GM18519 (cell line): ENCODE measurements at regions not wholly inside any gene's neighbourhood (a gene's known extent, or its start where the extent isn't known, plus 50 kb on each side); places are given as distances from the start of the nearest gene placed in this dataset.
"Not testable (repeated sequence)": the region's sequence is repeated elsewhere in the genome, so short reads cannot be mapped to it uniquely, and the experiment has no call there.

Experiments used
- ATAC-seq: cut with Tn5 transposase; IDR thresholded peaks from one replicate; pipeline ENCODE4 v1.9.1; 2021; ENCODE audit warnings: mild to moderate bottlenecking, moderate library complexity; ENCODE audit not compliant: unreplicated experiment, low FRiP score

DNA sequence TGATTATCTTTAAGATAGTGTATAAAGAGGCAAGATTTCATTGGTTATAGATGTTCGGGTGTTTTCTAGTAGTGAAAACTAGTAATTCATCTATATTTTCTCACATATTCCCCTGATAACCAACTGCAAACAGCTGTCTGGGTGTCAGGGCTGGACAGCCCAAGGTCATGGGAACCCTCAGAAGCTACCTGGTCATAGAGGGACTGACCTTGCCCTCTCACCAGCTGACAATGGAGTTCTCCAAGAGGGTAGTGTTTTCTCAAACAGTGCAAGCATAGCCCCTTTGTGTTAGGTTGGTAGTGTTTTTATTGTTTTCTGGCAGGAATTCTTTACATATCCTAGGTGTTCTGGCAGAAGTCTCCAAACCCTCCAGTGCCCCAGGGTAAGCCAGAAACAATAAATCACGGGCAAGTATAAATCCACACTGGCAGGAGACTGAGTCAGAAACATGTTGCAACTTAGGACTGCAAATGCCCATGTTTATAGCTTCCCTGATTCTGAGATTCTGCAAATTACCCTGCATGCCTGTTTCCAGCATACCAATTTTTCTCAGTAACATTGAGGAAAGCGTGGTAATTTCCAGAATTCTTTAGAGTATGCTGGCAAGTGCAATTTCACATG is 82.8 kb upstream of the ATP1A1 start:
- no peak for ATAC-seq

DNA sequence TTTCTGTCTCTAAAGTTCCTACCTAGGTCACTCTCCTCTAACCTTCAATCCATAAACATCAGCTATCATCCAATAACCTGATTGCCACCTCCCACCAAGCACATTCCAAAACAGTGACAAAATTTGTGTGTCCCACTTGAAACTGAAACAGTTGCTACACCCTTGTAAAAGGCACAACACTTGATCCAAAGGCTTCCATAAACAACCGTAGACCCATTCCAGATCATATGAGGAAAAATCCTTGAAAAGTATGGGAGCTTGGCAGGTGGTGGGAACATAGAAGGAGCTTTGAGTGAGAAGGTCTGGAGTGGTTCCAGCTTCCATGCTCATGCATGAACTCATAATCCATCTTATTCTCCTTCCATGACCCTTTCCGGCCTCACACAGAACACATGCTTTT is 82.0 kb upstream of the ATP1A1 start:
- no peak for ATAC-seq

DNA sequence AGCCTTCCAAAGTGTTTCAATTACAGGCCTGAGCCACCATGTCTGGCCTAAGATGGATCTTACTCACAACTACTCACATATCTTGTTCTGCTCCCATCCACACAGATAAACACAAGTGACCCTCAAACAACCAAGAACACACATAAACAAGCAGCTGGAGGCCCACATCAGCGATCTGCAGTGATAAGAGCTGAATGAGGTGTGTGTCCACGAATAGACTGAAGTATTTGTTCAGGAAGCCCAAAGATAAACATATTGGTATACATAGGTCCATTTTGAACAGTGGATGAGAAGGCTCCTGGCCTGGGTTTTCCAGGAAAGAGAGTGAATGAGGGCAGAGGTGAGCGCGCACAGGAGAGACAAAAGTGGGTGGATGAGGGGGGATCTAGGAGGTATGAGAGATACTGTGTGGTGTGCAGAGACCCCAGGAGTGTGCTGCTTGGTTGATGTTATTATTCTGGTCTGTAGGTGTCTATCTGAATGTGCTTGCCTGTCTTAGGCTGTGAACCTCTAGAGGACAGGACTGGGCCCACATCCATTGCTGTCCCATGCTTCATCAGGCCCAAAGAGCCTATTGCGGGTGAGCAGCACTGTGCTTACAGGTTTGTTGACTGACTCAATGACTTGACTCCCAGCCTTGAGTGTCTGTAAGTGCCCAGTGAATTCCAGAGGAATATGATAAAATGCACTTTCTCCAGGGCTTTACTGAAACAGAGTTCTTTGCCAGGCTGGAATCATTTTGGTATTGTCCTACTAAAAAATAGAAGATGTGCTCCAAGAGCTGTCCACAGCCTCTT is 79.9 kb upstream of the ATP1A1 start:
- ATAC-seq, result no peak

DNA sequence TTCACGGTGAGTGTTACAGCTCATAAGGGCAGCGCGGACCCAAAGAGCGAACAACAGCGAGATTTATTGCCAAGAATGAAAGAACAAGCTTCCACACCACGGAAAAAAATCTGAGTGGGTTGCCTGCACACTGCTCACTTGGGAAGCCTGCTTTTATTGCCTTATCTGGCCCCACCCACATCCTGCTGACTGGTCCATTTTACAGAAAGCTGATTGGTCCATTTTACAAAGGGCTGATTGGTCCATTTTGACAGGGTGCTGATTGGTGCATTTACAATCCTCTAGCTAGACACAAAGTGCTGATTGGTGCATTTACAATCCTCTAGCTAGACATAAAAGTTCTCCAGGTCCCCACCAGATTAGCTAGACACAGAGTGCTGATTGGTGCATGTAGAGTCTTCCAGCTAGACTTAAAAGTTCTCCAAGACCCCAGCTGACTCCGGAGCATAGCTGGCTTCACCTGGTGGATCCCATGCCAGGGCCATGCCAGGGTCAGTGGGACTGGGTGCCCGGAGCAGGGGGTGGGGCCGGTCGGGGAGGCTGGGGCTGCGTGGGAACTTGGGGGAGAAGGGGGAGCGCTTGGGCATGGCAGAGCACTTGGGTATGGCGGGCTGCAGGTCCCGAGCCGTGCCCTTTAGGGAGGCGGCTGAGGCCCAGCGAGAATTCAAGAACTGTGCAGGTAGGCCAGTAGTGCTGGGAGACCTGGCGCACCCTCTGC is 75.4 kb upstream of the ATP1A1 start:
- no peak for ATAC-seq

DNA sequence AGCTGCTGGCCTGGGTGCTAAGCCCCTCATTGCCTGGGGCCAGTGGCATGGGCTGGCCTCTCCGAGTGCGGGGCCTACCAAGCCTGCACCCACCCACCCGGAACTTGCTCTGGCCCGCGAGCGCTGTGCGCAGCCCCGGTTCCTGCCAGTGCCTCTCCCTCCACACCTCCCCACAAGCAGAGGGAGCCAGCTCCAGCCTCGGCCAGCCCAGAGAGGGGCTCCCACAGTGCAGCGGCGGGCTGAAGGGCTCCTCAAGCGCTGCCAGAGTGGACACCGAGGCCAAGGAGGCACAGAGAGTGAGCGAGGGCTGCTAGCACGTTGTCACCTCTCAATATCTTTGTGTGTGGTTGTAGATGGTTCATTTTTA is 74.8 kb upstream of the ATP1A1 start:
- ATAC-seq, result not testable (repeated sequence)

DNA sequence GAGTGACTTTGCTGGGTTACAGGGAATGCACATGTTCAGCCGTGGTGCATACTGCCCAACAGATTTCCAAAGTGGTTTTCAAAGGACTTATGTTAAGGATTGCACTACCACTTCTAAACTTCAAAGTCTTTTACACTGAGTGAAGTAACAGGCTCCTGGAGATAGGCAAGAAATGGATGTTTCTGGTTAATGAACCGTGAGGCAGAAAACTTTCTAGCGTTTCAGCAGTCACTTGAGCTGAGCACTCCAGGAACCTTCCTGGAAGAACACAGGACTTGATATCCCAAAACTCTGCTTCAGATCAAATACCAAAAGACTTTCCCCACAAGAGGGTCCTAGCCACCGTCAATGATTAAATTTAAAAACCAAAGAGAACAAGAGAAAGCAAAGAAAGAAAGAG is 74.3 kb upstream of the ATP1A1 start:
- no peak for ATAC-seq

DNA sequence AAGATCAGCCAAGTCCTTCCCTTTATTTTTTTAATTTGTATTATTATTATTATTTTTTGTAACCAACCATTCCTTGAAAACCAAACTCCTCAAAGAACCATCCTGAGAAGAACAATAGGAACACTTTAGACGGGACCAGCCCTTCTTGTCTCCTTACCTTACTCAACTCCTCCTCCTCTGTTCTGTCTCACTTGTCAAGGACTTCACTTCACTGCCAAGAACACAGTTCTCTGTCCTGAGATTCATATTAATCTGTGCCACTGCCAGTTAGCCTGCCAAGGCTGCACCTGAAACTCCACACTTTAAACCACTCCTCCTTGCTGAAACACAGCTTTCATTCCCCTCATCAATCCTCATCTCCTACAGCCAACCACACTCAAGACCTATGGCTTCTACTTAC is 73.8 kb upstream of the ATP1A1 start:
- no peak for ATAC-seq

DNA sequence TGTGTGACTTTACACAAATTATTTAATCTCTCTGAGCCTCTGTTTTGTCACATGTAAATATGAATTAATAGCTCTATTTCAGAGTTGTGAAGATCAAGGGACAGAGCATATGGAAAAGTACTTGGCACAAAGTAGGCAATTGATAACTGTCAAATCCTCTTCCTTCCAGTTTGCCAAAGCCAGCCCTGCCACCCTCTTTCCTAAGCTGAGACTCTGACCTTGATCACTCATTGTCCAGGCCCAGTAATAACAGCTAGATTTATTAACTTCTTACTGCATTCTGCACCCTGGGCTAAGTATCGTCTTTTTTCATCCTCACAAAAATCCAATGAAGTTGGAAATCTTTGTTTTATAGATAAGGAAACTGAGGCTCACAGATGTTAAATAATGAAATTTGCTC is 70.8 kb upstream of the ATP1A1 start:
- ATAC-seq, result no peak

DNA sequence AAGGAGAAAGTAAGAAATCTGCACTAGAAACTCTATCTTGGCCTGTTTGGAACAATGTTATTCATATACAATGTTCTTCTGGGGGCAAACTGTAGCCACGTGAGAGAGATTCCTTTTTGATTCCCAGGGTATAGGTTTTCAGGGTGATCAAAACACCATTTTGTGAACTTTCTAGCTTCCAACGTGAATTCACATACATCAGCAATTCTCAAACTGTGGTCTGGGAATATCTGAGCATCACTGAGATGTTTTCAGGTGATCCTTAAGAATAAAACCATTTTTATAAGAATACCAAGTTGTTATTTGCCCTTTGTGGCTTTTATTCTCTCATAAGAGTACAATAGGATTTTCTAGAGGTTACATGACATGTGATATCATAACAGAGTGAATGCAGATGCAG is 66.9 kb upstream of the ATP1A1 start:
- ATAC-seq, result no peak

DNA sequence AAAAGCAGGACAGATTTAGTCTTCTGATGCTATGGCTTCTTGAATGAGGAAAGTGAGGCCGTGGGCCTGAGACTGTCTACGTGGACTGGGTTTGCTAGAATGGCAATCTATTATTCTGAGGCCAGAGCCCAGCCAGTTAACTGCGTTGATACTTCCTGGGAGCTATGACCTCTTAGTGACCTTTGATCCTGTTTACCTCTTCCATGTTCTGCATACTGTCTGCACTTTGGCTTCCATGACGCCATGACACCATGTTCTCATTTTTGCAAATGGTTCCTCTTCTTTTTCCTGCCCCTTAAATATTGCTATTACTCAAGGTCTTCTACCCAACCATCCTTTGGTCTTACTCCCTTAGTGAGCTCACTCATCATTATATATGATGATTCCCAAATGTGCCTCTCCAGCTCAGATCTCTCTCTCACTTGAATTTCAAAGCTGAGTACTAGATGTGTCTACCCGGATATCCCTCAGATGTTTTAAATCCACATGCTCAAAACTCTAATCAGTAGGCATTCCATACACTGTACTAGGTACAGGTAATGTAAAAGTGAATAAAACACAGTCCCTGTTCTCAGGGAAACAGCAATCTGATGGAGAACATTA is 66.1 kb upstream of the ATP1A1 start:
- no peak for ATAC-seq

DNA sequence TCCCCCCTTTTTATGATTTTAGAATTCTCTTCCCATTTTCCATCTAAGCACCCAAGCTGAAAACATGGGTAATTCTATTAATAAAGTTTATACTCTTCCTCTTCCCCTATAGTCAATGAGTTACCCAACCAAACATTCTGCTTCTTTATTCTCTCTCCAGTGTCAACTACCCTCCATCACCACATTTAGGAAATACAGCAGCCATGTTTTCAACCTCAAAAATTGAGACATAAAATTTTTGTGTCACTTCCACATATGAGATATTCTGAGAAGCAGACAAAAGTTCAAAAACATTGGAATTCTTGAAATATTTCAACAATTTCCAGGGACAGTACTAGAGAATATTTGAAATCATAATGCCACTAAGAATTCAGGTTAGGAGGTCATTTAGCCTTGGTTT is 64.8 kb upstream of the ATP1A1 start:
- no peak for ATAC-seq

DNA sequence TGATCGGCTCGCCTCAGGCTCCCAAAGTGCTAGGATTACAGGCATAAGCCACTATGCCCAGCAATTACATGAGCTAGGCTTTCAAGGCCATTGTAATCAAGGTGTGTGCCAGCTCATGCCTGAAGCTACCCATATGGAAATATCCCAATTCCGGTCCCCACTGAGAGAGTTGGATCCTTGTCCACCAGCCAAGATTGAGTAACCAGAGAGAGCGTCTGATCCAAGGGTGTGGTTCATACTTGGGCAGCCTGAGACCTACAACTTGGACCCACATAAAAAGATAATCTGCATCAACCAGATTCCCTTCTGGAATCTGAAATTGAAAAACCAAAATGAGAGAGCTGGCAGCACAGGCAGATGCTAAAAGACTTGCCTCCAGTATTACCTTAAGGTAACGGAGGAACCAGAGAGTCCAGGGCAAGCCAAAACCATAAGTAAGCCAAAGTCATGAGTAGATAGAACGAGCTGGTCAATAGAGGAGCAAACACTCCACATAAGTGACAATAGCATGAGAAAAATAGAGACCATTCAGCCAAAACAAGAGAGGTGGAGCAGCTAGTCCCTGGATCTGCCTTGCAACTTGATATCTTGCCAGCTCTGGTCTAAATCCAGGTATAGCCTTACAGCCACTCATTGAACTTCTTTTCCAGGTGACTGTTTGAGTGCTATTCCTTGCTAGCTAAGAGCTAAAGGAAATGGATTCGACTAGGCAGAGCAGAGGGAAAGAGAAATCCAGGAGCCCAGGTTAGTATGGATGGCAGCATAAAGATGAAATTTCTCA is 63.8 kb upstream of the ATP1A1 start:
- no peak for ATAC-seq

DNA sequence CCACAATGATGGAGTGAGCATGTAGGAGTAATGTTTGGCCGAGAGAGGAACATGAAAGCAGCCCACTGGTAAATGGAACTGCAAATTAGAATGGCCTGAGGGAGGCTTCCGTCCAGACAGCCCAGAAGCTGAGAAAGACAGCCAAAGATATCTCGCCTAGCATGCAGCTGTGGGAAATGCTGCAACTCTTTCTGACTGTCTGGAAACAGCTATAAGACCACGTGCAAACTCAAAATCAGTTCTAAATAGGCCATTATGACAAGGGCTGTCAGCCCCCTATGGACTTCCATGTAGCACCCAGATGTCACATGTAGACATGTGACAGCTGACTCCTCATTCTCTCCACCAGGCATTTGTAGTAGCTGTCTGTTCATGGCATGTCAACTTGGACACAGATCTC is 62.9 kb upstream of the ATP1A1 start:
- ATAC-seq, result no peak

DNA sequence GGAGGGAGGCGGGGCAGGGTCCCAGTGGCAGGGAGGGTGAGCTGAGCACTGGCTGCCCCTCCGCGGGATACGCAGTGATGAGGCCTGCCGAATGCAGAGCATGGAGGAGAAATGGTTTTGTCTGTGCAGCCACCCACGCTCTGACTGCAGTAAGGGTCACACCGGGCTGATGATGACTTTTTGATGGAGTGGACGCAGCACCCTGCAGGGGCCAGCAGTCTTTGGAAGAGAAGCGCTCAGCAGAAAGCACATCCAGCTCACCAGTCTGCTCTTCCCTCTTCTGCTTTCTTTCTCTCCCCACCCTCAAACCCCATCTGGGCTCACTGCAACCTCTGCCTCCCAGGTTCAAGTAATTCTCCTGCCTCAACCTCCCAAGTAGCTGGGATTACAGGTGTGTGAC is 61.9 kb upstream of the ATP1A1 start:
- ATAC-seq, result no peak

DNA sequence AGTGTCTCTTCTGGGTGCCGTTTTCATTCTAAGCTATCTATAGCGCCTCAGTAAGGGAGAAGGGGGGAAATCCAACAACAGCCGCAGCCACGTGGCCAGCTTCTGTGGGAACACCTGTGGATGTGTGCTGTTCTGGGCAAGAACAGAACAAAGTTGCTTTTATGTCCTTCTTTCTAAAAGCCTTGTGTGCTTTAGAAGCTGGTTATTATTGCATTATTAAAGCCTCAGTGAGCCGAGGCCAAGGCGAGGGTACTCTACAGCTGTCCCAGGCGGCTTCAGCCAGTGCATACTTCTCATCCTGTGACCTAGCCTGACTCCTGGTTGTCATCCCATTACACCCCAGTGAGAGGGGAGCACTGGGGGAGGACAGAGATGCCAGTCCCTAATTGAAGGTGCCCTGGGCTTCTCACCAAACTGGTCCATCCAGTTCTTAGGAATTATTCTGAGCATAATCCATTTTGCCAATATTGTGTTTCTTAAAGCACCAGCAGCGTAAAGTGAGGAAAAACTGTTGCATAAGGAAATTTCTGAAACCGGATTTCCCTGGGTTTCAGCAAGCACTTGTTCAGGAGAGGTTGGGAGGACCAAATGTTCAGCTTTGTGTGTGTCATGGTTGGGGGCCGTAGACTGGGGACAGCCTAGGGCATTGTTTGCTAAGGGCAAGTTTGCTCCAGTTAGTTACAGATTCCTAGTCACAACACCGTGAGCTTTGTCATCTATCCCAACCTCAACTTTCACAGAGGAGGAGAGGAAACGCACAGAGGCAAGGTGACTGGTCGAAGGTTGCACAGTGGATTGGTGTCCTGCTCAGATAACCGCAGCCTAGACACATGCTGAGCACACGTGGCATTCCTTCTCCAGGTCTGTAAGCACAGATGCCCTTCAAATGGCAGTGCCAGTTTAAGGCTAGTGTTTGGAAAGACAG is 61.0 kb upstream of the ATP1A1 start:
- no peak for ATAC-seq

DNA sequence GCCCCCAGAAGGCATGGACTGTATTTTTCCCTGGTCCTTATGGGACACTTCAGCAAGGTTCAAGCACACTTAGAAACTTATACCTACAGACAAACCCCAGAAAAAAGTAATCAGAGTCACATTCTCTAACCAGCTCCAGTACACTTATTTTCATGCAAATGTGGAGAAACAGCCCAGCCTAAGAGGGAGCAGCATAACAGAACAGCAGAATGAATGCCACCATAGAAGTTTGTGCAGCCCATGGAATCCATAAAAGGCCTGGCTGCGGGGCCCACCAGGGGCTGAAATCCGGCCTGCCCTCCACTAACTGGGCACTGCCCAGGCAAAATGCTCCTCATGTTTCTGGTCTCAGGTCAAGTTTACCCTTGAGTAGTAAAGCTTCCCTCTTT is 60.4 kb upstream of the ATP1A1 start:
- ATAC-seq, result no peak

DNA sequence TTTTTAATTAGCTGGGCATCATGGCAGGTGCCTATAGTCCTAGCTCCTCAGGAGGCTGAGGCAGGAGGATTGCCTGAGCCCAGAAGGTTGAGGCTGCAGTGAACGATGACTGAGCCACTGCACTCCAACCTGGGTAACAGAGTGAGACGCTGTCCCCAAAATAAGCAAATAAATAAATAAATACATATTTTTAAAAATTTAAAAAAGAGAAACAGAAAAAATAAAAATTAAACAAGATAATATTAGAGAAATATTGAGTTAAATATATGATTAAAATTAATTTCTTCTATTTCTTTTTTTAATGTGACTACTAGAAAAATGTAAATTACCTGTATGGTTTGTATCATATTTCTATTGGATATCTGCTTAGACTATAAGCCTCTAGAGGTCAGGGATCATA is 59.3 kb upstream of the ATP1A1 start:
- no peak for ATAC-seq

DNA sequence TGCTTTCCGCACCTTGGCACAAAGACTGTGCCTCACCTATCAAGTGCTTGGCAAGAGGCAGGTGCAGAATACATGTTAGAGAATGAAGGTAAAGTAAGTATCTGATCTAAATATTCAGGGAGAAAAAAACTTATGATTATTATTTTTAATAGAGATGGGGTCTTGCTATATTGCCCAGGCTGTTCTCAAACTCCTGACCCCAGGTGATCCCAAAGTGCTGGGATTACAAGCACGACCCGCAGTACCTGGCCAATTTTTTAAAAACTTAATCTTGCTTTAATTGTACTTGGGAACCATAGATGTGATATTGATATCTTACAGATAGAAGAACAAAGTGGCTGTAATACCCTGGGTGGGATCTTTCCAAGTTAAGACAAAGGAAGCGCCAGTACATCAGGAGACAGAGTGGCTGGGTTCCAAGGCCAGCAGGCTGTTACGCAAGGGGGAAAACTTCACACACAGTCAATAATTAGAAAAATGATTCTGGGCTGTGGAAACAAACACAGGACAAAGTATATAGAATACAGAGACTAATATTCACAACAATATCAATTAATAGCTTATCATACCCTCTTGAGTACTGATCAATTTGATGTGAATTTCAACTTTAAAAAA is 58.6 kb upstream of the ATP1A1 start:
- no peak for ATAC-seq

DNA sequence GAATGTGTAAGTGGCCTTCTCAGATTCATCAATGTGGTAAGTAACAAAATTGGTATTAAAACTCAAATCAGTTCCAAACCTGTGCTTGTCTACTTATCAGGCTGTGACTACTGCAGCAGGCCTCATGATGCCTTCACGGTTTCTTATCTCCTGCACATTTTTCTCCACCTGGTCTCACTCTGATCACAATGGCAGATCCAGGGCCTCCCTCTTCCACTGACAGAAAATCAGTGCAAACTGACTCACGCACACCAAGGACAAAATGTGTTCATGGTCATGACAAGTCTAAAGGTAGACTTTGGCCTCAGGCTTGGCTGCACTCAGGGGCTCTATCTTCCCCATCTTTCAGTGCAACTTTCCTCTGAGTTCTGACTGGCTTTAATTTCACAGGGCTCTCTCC is 56.7 kb upstream of the ATP1A1 start:
- ATAC-seq, result no peak
